ENCODE measurements at regions not wholly inside any gene's neighbourhood (a gene's known extent, or its start where the extent isn't known, plus 50 kb on each side); places are given as distances from the start of the nearest gene placed in this dataset.

GRCh38 chr6:9520417-9521151 lies 894.3 kb downstream of the TFAP2A start:
- Histone ChIP-seq H3K4me3 (ENCODE audit: low read depth in 1 of 3, low read length in 3 of 3) (no peak overlapping the region), H3K4me1 (ENCODE audit: control insufficient read depth in 3 of 3, insufficient read depth in 2 of 3, low read depth in 1 of 3, low read length in 2 of 3) (no peaks in the 10 kb centered on the region), H3K27me3 (ENCODE audit: control insufficient read depth in 3 of 3, insufficient read depth in 3 of 3, low read length in 3 of 3) (no peaks in the 10 kb centered on the region), H3K9me3 (ENCODE audit: control insufficient read depth in 2 of 2, insufficient read depth in 1 of 2, low read depth in 1 of 2, low read length in 1 of 2) (no peaks in the 10 kb centered on the region), H3K27ac (ENCODE audit: low read depth in 1 of 3, low read length in 2 of 3) (no peak overlapping the region), H3K36me3 (ENCODE audit: control insufficient read depth in 3 of 3, insufficient read depth in 2 of 3, low read depth in 1 of 3, low read length in 3 of 3) (no peaks in the 10 kb centered on the region)
- no peak for DNase-seq
- no peak for FAIRE-seq
- WGBS, 3 donors, result 62 to 68% (median 66%) methylated on average over 8 of the region's 8 CpGs

GRCh38 chr6:9518431-9518830 lies 896.4 kb downstream of the TFAP2A start:
- H3K27me3 ChIP-seq (ENCODE audit: control insufficient read depth in 3 of 3, insufficient read depth in 3 of 3, low read length in 3 of 3), result no peaks in the 10 kb centered on the region

GRCh38 chr6:9517806-9518205 lies 897.1 kb downstream of the TFAP2A start:
- 77 to 85% (median 81%) methylated on average over 3 of the region's 3 CpGs for WGBS, 3 donors

More at GRCh38 chr6:9518431-9518830, 896.4 kb downstream of the TFAP2A start:
- no peak overlapping the region for H3K27ac ChIP-seq (ENCODE audit: low read depth in 1 of 3, low read length in 2 of 3)
- no peaks in the 10 kb centered on the region for H3K9me3 ChIP-seq (ENCODE audit: control insufficient read depth in 2 of 2, insufficient read depth in 1 of 2, low read depth in 1 of 2, low read length in 1 of 2)
- DNase-seq, result no peak
- H3K4me1 ChIP-seq (ENCODE audit: control insufficient read depth in 3 of 3, insufficient read depth in 2 of 3, low read depth in 1 of 3, low read length in 2 of 3), result no peaks in the 10 kb centered on the region
- no peak overlapping the region for H3K4me3 ChIP-seq (ENCODE audit: low read depth in 1 of 3, low read length in 3 of 3)
- FAIRE-seq, result no peak
- 53 to 74% (median 63%) methylated on average over 1 of the region's 1 CpG for WGBS, 3 donors
- H3K36me3 ChIP-seq (ENCODE audit: control insufficient read depth in 3 of 3, insufficient read depth in 2 of 3, low read depth in 1 of 3, low read length in 3 of 3), result no peaks in the 10 kb centered on the region

GRCh38 chr6:9515633-9516606 lies 899.0 kb downstream of the TFAP2A start:
- FAIRE-seq (no peak), DNase-seq (no peak)
- Histone ChIP-seq H3K27ac (ENCODE audit: low read depth in 1 of 3, low read length in 2 of 3) (no peak overlapping the region), H3K27me3 (ENCODE audit: control insufficient read depth in 3 of 3, insufficient read depth in 3 of 3, low read length in 3 of 3) (no peaks in the 10 kb centered on the region), H3K4me3 (ENCODE audit: low read depth in 1 of 3, low read length in 3 of 3) (no peak overlapping the region), H3K4me1 (ENCODE audit: control insufficient read depth in 3 of 3, insufficient read depth in 2 of 3, low read depth in 1 of 3, low read length in 2 of 3) (no peaks in the 10 kb centered on the region), H3K36me3 (ENCODE audit: control insufficient read depth in 3 of 3, insufficient read depth in 2 of 3, low read depth in 1 of 3, low read length in 3 of 3) (no peaks in the 10 kb centered on the region), H3K9me3 (ENCODE audit: control insufficient read depth in 2 of 2, insufficient read depth in 1 of 2, low read depth in 1 of 2, low read length in 1 of 2) (no peaks in the 10 kb centered on the region)
- WGBS, 3 donors, result 45 to 61% (median 53%) methylated on average over 13 of the region's 13 CpGs

More at GRCh38 chr6:9517806-9518205, 897.1 kb downstream of the TFAP2A start:
- Histone ChIP-seq H3K27ac (ENCODE audit: low read depth in 1 of 3, low read length in 2 of 3) (no peak overlapping the region), H3K27me3 (ENCODE audit: control insufficient read depth in 3 of 3, insufficient read depth in 3 of 3, low read length in 3 of 3) (no peaks in the 10 kb centered on the region), H3K4me3 (ENCODE audit: low read depth in 1 of 3, low read length in 3 of 3) (no peak overlapping the region), H3K4me1 (ENCODE audit: control insufficient read depth in 3 of 3, insufficient read depth in 2 of 3, low read depth in 1 of 3, low read length in 2 of 3) (no peaks in the 10 kb centered on the region), H3K9me3 (ENCODE audit: control insufficient read depth in 2 of 2, insufficient read depth in 1 of 2, low read depth in 1 of 2, low read length in 1 of 2) (no peaks in the 10 kb centered on the region), H3K36me3 (ENCODE audit: control insufficient read depth in 3 of 3, insufficient read depth in 2 of 3, low read depth in 1 of 3, low read length in 3 of 3) (no peaks in the 10 kb centered on the region)
- DNase-seq, result no peak
- FAIRE-seq, result no peak

- Histone ChIP-seq H3K4me1 (ENCODE audit: control insufficient read depth in 3 of 3, insufficient read depth in 2 of 3, low read depth in 1 of 3, low read length in 2 of 3) (no peaks in the 10 kb centered on the region), H3K4me3 (ENCODE audit: low read depth in 1 of 3, low read length in 3 of 3) (no peak overlapping the region), H3K27ac (ENCODE audit: low read depth in 1 of 3, low read length in 2 of 3) (no peak overlapping the region), H3K27me3 (ENCODE audit: control insufficient read depth in 3 of 3, insufficient read depth in 3 of 3, low read length in 3 of 3) (no peaks in the 10 kb centered on the region), H3K9me3 (ENCODE audit: control insufficient read depth in 2 of 2, insufficient read depth in 1 of 2, low read depth in 1 of 2, low read length in 1 of 2) (no peaks in the 10 kb centered on the region), H3K36me3 (ENCODE audit: control insufficient read depth in 3 of 3, insufficient read depth in 2 of 3, low read depth in 1 of 3, low read length in 3 of 3) (no peaks in the 10 kb centered on the region)
- FAIRE-seq, result no peak
- 82 to 90% (median 89%) methylated on average over 1 of the region's 1 CpG for WGBS, 3 donors
- no peak for DNase-seq
These were observed 900.7 kb downstream of the TFAP2A start for GRCh38 chr6:9514146-9514545.

- Histone ChIP-seq H3K27me3 (ENCODE audit: control insufficient read depth in 3 of 3, insufficient read depth in 3 of 3, low read length in 3 of 3) (no peaks in the 10 kb centered on the region), H3K36me3 (ENCODE audit: control insufficient read depth in 3 of 3, insufficient read depth in 2 of 3, low read depth in 1 of 3, low read length in 3 of 3) (no peaks in the 10 kb centered on the region), H3K9me3 (ENCODE audit: control insufficient read depth in 2 of 2, insufficient read depth in 1 of 2, low read depth in 1 of 2, low read length in 1 of 2) (peaks cover 0 to 3% of the 10 kb centered on the region in 2 donors), H3K27ac (ENCODE audit: low read depth in 1 of 3, low read length in 2 of 3) (no peak overlapping the region), H3K4me1 (ENCODE audit: control insufficient read depth in 3 of 3, insufficient read depth in 2 of 3, low read depth in 1 of 3, low read length in 2 of 3) (no peaks in the 10 kb centered on the region), H3K4me3 (ENCODE audit: low read depth in 1 of 3, low read length in 3 of 3) (no peak overlapping the region)
- FAIRE-seq, result no peak
- 11 to 51% (median 36%) methylated on average over 1 of the region's 1 CpG for whole genome bisulfite sequencing, 3 donors
- DNase-seq, result no peak
These were observed 903.7 kb downstream of the TFAP2A start for GRCh38 chr6:9511157-9511556.

GRCh38 chr6:9507136-9507895 lies 907.6 kb downstream of the TFAP2A start:
- H3K27me3 ChIP-seq (ENCODE audit: control insufficient read depth in 3 of 3, insufficient read depth in 3 of 3, low read length in 3 of 3), result no peaks in the 10 kb centered on the region
- no peak for FAIRE-seq
- H3K36me3 ChIP-seq (ENCODE audit: control insufficient read depth in 3 of 3, insufficient read depth in 2 of 3, low read depth in 1 of 3, low read length in 3 of 3), result no peaks in the 10 kb centered on the region
- no peak for DNase-seq
- H3K27ac ChIP-seq (ENCODE audit: low read depth in 1 of 3, low read length in 2 of 3), result no peak overlapping the region
- H3K4me1 ChIP-seq (ENCODE audit: control insufficient read depth in 3 of 3, insufficient read depth in 2 of 3, low read depth in 1 of 3, low read length in 2 of 3), result no peaks in the 10 kb centered on the region
- peaks cover 0 to 3% of the 10 kb centered on the region in 2 donors for H3K9me3 ChIP-seq (ENCODE audit: control insufficient read depth in 2 of 2, insufficient read depth in 1 of 2, low read depth in 1 of 2, low read length in 1 of 2)
- WGBS, 3 donors, result 74 to 82% (median 74%) methylated on average over 6 of the region's 6 CpGs
- no peak overlapping the region for H3K4me3 ChIP-seq (ENCODE audit: low read depth in 1 of 3, low read length in 3 of 3)

GRCh38 chr6:9504191-9504590 lies 910.7 kb downstream of the TFAP2A start:
- H3K27ac ChIP-seq (ENCODE audit: low read depth in 1 of 3, low read length in 2 of 3), result no peak overlapping the region
- 70 to 83% (median 71%) methylated on average over 2 of the region's 2 CpGs for WGBS, 3 donors

More at GRCh38 chr6:9504191-9504590, 910.7 kb downstream of the TFAP2A start:
- peaks cover 0 to 3% of the 10 kb centered on the region in 2 donors for H3K9me3 ChIP-seq (ENCODE audit: control insufficient read depth in 2 of 2, insufficient read depth in 1 of 2, low read depth in 1 of 2, low read length in 1 of 2)
- FAIRE-seq (no peak), DNase-seq (no peak)
- no peaks in the 10 kb centered on the region for H3K27me3 ChIP-seq (ENCODE audit: control insufficient read depth in 3 of 3, insufficient read depth in 3 of 3, low read length in 3 of 3)
- H3K4me3 ChIP-seq (ENCODE audit: low read depth in 1 of 3, low read length in 3 of 3), result no peak overlapping the region
- H3K4me1 ChIP-seq (ENCODE audit: control insufficient read depth in 3 of 3, insufficient read depth in 2 of 3, low read depth in 1 of 3, low read length in 2 of 3), result no peaks in the 10 kb centered on the region
- no peaks in the 10 kb centered on the region for H3K36me3 ChIP-seq (ENCODE audit: control insufficient read depth in 3 of 3, insufficient read depth in 2 of 3, low read depth in 1 of 3, low read length in 3 of 3)

All from small intestine (tissue), 7 donors.